A549 (cell line): ENCODE measurements at regions not wholly inside any gene's neighbourhood (a gene's known extent, or its start where the extent isn't known, plus 50 kb on each side); places are given as distances from the start of the nearest gene placed in this dataset.

ENCODE experiments used
- ATAC-seq, 2 experiments: fragments of 200-7000 bp in 1 of 2; fragments of >200 bp in 1 of 2; cut with Nextera tagmentation in 1 of 2; cut with Tn5 transposase in 1 of 2; 3 replicates each; pipeline versions ENCODE4 v1.8.0 to v1.9.1; 2018 to 2020; ENCODE audit warnings: mild to moderate bottlenecking in 1 of 2, moderate library complexity in 1 of 2
- CTCF ChIA-PET: fragments of 300-600 bp; sonication (Branson Sonifier 250); formaldehyde crosslinking; extraction: SDS; loops from one replicate; lab custom pipeline; 2021; ENCODE audit warnings: antibody characterized with exemption, inconsistent platforms; lab: Yijun Ruan, JAX
- POLR2A ChIA-PET: fragments of 350-600 bp; formaldehyde crosslinking; extraction: SDS; loops from one replicate; lab custom pipeline; 2021; ENCODE audit warnings: antibody characterized with exemption, inconsistent platforms; lab: Yijun Ruan, JAX
- DNase-seq, 2 experiments: peaks; one replicate each; pipeline versions ENCODE4 v3.0.0 to v3.0.0-alpha.2; 2011 to 2016; ENCODE audit warnings: low read depth in 1 of 2, low spot score in 1 of 2
- FAIRE-seq: peaks from 2 replicates; lab custom pipeline; 2011; peaks lifted over from hg19 to GRCh38; lab: Jason Lieb, UNC
- H3K27ac ChIP-seq, 2 experiments: fragments of >200 bp; sonication (Bioruptor Twin); formaldehyde crosslinking; 3 replicates each; pipeline ENCODE4 v1.5.1; 2016 to 2017
- H3K4me1 ChIP-seq: fragments of >200 bp; sonication (Bioruptor Twin); formaldehyde crosslinking; 3 replicates; pipeline ENCODE4 v1.6.1; 2016
- H3K4me2 ChIP-seq: fragments of >200 bp; sonication (Bioruptor Twin); formaldehyde crosslinking; 3 replicates; pipeline ENCODE4 v1.6.1; 2016
- H3K4me3 ChIP-seq: fragments of >200 bp; sonication (Bioruptor Twin); formaldehyde crosslinking; 3 replicates; pipeline ENCODE4 v1.5.1; 2016
- H3K9me3 ChIP-seq: fragments of >200 bp; sonication (Bioruptor Twin); formaldehyde crosslinking; 3 replicates; pipeline ENCODE4 v1.6.1; 2016
- CEBPB ChIP-seq, 2 experiments: fragments of >200 bp in 1 of 2; sonication (Bioruptor Twin) in 1 of 2; formaldehyde crosslinking in 1 of 2; IDR thresholded peaks; 2 replicates each; pipeline ENCODE4 v1.6.1; 2012 to 2016
- CHD4 ChIP-seq: fragments of 200-600 bp; sonication (generic); IDR thresholded peaks from 2 replicates; pipeline ENCODE4 v1.6.1; 2016; ENCODE audit warnings: antibody characterized with exemption, mild to moderate bottlenecking, borderline replicate concordance
- EHF ChIP-seq: fragments of 250-450 bp; sonication (Bioruptor Pico); IDR thresholded peaks from 2 replicates; pipeline ENCODE4 v1.5.0; 2020; ENCODE audit warnings: mild to moderate bottlenecking
- EHMT2 ChIP-seq: fragments of 200-600 bp; sonication (generic); IDR thresholded peaks from 2 replicates; pipeline ENCODE4 v1.6.1; 2016; ENCODE audit warnings: antibody characterized with exemption, low read depth, mild to moderate bottlenecking, moderate library complexity
- ESRRA ChIP-seq: fragments of 150-350 bp; IDR thresholded peaks from 2 replicates; pipeline ENCODE4 v1.6.1; 2014; ENCODE audit warnings: mild to moderate bottlenecking, low read length, borderline replicate concordance
- FOSB ChIP-seq: fragments of 250-450 bp; sonication (Bioruptor Pico); IDR thresholded peaks from 2 replicates; pipeline ENCODE4 v1.5.0; 2020; ENCODE audit warnings: mild to moderate bottlenecking, moderate library complexity
- FOXS1 ChIP-seq: fragments of 250-450 bp; sonication (Bioruptor Pico); IDR thresholded peaks from 2 replicates; pipeline ENCODE4 v1.5.0; 2020; ENCODE audit warnings: mild to moderate bottlenecking, moderate library complexity
- GATA3 ChIP-seq: IDR thresholded peaks from 2 replicates; pipeline ENCODE4 v1.6.1; 2012; ENCODE audit warnings: borderline replicate concordance
- HOXA7 ChIP-seq: fragments of 250-450 bp; sonication (Bioruptor Pico); IDR thresholded peaks from 2 replicates; pipeline ENCODE4 v1.5.0; 2020; ENCODE audit warnings: mild to moderate bottlenecking, moderate library complexity
- HOXB13 ChIP-seq: fragments of 250-450 bp; sonication (Bioruptor Pico); IDR thresholded peaks from 2 replicates; pipeline ENCODE4 v1.5.0; 2020; ENCODE audit warnings: low read depth, mild to moderate bottlenecking, moderate library complexity
- HOXB5 ChIP-seq: fragments of 250-450 bp; sonication (Bioruptor Pico); IDR thresholded peaks from 2 replicates; pipeline ENCODE4 v1.5.0; 2020; ENCODE audit warnings: mild to moderate bottlenecking, moderate library complexity
- JUNB ChIP-seq: fragments of >200 bp; sonication (Bioruptor Twin); formaldehyde crosslinking; IDR thresholded peaks from 2 replicates; pipeline ENCODE4 v1.6.1; 2016
- KDM1A ChIP-seq: fragments of 200-600 bp; sonication (generic); IDR thresholded peaks from 2 replicates; pipeline ENCODE4 v1.6.1; 2016; ENCODE audit warnings: low read depth, mild to moderate bottlenecking
- MAFK ChIP-seq: fragments of 450-650 bp; IDR thresholded peaks from 2 replicates; pipeline ENCODE4 v1.6.1; 2014; ENCODE audit not compliant: partially characterized antibody
- MYC ChIP-seq: IDR thresholded peaks from 2 replicates; pipeline ENCODE4 v1.6.1; 2012; ENCODE audit warnings: mild to moderate bottlenecking, inconsistent platforms, low read length, improper control_type of control experiment, borderline replicate concordance
- NPAS2 ChIP-seq: fragments of 250-450 bp; sonication (Bioruptor Pico); IDR thresholded peaks from 2 replicates; pipeline ENCODE4 v1.8.0; 2022; ENCODE audit warnings: mild to moderate bottlenecking, moderate library complexity, borderline replicate concordance
- NR3C1 ChIP-seq: fragments of >200 bp; sonication (Bioruptor Twin); formaldehyde crosslinking; IDR thresholded peaks from 3 replicates; pipeline ENCODE4 v1.6.1; 2017
- PHF8 ChIP-seq: fragments of 200-600 bp; sonication (generic); IDR thresholded peaks from 2 replicates; pipeline ENCODE4 v1.6.1; 2016; ENCODE audit warnings: low read depth, mild to moderate bottlenecking, antibody characterized with exemption, moderate library complexity, borderline replicate concordance
- POLR2AphosphoS2 ChIP-seq: conservative IDR thresholded peaks from 2 replicates; pipeline ENCODE4 v1.6.1; 2012; ENCODE audit warnings: low read length, improper control_type of control experiment, inconsistent platforms
- RAD21 ChIP-seq, 2 experiments: fragments of >200 bp in 1 of 2; sonication (Bioruptor Twin) in 1 of 2; formaldehyde crosslinking in 1 of 2; IDR thresholded peaks in 1 of 2; conservative IDR thresholded peaks in 1 of 2; 2 replicates in 1 of 2; 3 replicates in 1 of 2; pipeline ENCODE4 v1.6.1; 2012 to 2018; ENCODE audit warnings: inconsistent platforms in 1 of 2
- RNF2 ChIP-seq: fragments of 200-600 bp; sonication (generic); IDR thresholded peaks from 2 replicates; pipeline ENCODE4 v1.6.1; 2016; ENCODE audit warnings: low read depth, mild to moderate bottlenecking, antibody characterized with exemption, moderate library complexity, borderline replicate concordance
- TFCP2L1 ChIP-seq: fragments of 250-450 bp; sonication (Bioruptor Pico); IDR thresholded peaks from 2 replicates; pipeline ENCODE4 v1.5.0; 2021; ENCODE audit warnings: mild to moderate bottlenecking
- TP53 ChIP-seq: fragments of 250-450 bp; sonication (Bioruptor Pico); IDR thresholded peaks from 2 replicates; pipeline ENCODE4 v1.5.0; 2021; ENCODE audit warnings: mild to moderate bottlenecking, moderate library complexity
- ZC3H11A ChIP-seq: fragments of 450-650 bp; IDR thresholded peaks from 2 replicates; pipeline ENCODE4 v1.6.1; 2014; ENCODE audit warnings: antibody characterized with exemption, mild to moderate bottlenecking
- ZFP36 ChIP-seq: fragments of 450-650 bp; IDR thresholded peaks from 2 replicates; pipeline ENCODE4 v1.6.1; 2014; ENCODE audit warnings: borderline replicate concordance; ENCODE audit not compliant: partially characterized antibody
- ZNF302 ChIP-seq: fragments of 250-450 bp; sonication (Bioruptor Pico); IDR thresholded peaks from 2 replicates; pipeline ENCODE4 v1.9.0; 2021; ENCODE audit warnings: inconsistent platforms, mild to moderate bottlenecking, moderate library complexity
- ZSCAN20 ChIP-seq: fragments of 250-450 bp; sonication (Bioruptor Pico); IDR thresholded peaks from 2 replicates; pipeline ENCODE4 v1.8.0; 2022; ENCODE audit warnings: mild to moderate bottlenecking, moderate library complexity
- WGBS: methylation state at CpG from one replicate; pipeline ENCODE4 v1.1.6; 2017; ENCODE audit errors: missing lambda C conversion rate; 5-methylcytosine and 5-hydroxymethylcytosine counted together
- TF ChIP-seq, protein P1 (sequence below): fragments of 200-600 bp; sonication (generic); IDR thresholded peaks from 2 replicates; pipeline ENCODE4 v1.6.1; 2016; ENCODE audit warnings: antibody characterized with exemption, mild to moderate bottlenecking, moderate library complexity
- TF ChIP-seq, protein P2 (sequence below): fragments of 450-650 bp; IDR thresholded peaks from 2 replicates; pipeline ENCODE4 v1.6.1; 2014; ENCODE audit warnings: antibody characterized with exemption
- TF ChIP-seq, protein P3 (sequence below): fragments of 250-450 bp; sonication (Bioruptor Pico); IDR thresholded peaks from 2 replicates; pipeline ENCODE4 v1.5.0; 2020; ENCODE audit warnings: low read depth, mild to moderate bottlenecking, moderate library complexity
- TF ChIP-seq, protein P4 (sequence below): fragments of 150-350 bp; IDR thresholded peaks from 2 replicates; pipeline ENCODE4 v1.6.1; 2014; ENCODE audit warnings: low read depth, mild to moderate bottlenecking, low read length

DNA sequence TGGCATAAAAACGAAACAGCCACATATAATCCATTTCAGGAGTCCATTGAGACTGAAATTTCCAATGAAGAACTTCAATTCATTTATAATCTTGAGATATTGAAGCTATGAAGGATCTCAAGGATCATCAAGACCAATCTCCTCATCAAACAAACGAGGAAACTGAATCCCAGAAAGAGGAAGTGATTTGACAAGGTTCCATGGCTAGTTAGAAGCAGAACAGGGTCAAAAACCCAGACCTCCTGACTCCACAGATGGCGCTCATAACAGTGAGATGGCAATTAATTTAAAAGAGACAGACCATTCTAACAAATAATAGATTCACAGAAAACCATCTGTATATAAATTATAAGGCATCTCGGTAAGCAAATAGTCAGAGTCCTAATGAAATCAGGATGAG, 229.7 kb downstream of the KCTD12 start:
- CTCF ChIA-PET: no interaction called here
- POLR2A ChIA-PET: no interaction called here
- no peak for ATAC-seq
- Histone ChIP-seq H3K4me3 (no peak overlapping the region), H3K4me2 (no peak overlapping the region), H3K4me1 (no peaks in the 10 kb centered on the region), H3K27ac (no peak overlapping the region), H3K9me3 (no peaks in the 10 kb centered on the region)
- DNase-seq: no peak
- FAIRE-seq: no peak
- WGBS: 20% methylated on average over 4 of the region's 4 CpGs
- TF ChIP-seq FOXS1 (CRISPR knock-in tag) (no peak), FOSB (no peak), CHD4 (no peak), HOXA7 (CRISPR knock-in tag) (no peak), CEBPB (IDR thresholded peaks at IDR 0.05) (no peak), EHF (CRISPR knock-in tag) (no peak), PHF8 (no peak), EHMT2 (no peak), NR3C1 (no peak), RAD21 (conservative IDR thresholded peaks at IDR 0.05 in 1 of 2, IDR thresholded peaks at IDR 0.05 in 1 of 2) (no peak), POLR2AphosphoS2 (no peak), TFCP2L1 (no peak), MAFK (no peak), ZC3H11A (no peak), HOXB13 (CRISPR knock-in tag) (no peak), ZSCAN20 (CRISPR knock-in tag) (no peak), ESRRA (no peak)
- TF ChIP-seq, protein P1, sequence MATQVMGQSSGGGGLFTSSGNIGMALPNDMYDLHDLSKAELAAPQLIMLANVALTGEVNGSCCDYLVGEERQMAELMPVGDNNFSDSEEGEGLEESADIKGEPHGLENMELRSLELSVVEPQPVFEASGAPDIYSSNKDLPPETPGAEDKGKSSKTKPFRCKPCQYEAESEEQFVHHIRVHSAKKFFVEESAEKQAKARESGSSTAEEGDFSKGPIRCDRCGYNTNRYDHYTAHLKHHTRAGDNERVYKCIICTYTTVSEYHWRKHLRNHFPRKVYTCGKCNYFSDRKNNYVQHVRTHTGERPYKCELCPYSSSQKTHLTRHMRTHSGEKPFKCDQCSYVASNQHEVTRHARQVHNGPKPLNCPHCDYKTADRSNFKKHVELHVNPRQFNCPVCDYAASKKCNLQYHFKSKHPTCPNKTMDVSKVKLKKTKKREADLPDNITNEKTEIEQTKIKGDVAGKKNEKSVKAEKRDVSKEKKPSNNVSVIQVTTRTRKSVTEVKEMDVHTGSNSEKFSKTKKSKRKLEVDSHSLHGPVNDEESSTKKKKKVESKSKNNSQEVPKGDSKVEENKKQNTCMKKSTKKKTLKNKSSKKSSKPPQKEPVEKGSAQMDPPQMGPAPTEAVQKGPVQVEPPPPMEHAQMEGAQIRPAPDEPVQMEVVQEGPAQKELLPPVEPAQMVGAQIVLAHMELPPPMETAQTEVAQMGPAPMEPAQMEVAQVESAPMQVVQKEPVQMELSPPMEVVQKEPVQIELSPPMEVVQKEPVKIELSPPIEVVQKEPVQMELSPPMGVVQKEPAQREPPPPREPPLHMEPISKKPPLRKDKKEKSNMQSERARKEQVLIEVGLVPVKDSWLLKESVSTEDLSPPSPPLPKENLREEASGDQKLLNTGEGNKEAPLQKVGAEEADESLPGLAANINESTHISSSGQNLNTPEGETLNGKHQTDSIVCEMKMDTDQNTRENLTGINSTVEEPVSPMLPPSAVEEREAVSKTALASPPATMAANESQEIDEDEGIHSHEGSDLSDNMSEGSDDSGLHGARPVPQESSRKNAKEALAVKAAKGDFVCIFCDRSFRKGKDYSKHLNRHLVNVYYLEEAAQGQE: no peak
- TF ChIP-seq, protein P2, sequence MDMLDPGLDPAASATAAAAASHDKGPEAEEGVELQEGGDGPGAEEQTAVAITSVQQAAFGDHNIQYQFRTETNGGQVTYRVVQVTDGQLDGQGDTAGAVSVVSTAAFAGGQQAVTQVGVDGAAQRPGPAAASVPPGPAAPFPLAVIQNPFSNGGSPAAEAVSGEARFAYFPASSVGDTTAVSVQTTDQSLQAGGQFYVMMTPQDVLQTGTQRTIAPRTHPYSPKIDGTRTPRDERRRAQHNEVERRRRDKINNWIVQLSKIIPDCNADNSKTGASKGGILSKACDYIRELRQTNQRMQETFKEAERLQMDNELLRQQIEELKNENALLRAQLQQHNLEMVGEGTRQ: no peak
- TF ChIP-seq, protein P3, sequence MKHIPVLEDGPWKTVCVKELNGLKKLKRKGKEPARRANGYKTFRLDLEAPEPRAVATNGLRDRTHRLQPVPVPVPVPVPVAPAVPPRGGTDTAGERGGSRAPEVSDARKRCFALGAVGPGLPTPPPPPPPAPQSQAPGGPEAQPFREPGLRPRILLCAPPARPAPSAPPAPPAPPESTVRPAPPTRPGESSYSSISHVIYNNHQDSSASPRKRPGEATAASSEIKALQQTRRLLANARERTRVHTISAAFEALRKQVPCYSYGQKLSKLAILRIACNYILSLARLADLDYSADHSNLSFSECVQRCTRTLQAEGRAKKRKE (CRISPR knock-in tag): no peak

DNA sequence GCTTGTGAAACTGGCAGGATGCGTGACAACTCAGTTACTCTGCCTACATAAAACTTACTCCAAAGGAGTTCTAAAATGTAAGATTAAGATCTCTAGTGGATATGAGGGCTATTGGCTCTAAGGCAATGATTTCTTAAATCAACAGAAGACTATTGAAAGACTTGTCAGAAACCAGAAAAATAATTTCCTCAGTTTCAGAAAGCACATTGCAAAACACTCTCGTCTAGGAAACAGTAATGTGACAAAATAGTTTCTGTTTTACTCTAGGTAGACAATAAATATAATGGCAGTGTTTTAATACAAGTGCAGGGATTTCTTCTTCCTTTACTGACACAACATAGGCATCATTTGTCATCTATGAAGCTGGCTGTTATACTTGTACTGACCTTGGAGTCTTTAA, 230.1 kb downstream of the KCTD12 start:
- ChIA-PET POLR2A (no interaction called here), CTCF (no interaction called here)
- no peaks in the 10 kb centered on the region for H3K4me1 ChIP-seq
- H3K9me3 ChIP-seq: no peaks in the 10 kb centered on the region
- 23% methylated on average over 2 of the region's 2 CpGs for WGBS
- FAIRE-seq: no peak
- H3K4me3 ChIP-seq: no peak overlapping the region
- no peak overlapping the region for H3K4me2 ChIP-seq
- ATAC-seq: no peak
- DNase-seq: no peak
- no peak overlapping the region for H3K27ac ChIP-seq
- TF ChIP-seq HOXB5 (no peak), CHD4 (no peak), TFCP2L1 (no peak), GATA3 (no peak), NPAS2 (CRISPR knock-in tag) (no peak), MYC (no peak), JUNB (no peak), RNF2 (no peak), KDM1A (no peak), ZC3H11A (no peak), ZFP36 (no peak), ZNF302 (no peak), HOXB13 (CRISPR knock-in tag) (no peak), TP53 (CRISPR knock-in tag) (no peak), PHF8 (no peak)
- TF ChIP-seq, protein P4, sequence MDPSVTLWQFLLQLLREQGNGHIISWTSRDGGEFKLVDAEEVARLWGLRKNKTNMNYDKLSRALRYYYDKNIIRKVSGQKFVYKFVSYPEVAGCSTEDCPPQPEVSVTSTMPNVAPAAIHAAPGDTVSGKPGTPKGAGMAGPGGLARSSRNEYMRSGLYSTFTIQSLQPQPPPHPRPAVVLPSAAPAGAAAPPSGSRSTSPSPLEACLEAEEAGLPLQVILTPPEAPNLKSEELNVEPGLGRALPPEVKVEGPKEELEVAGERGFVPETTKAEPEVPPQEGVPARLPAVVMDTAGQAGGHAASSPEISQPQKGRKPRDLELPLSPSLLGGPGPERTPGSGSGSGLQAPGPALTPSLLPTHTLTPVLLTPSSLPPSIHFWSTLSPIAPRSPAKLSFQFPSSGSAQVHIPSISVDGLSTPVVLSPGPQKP: no peak
- TF ChIP-seq, protein P2: no peak
